ENCODE measurements at regions not wholly inside any gene's neighbourhood (a gene's known extent, or its start where the extent isn't known, plus 50 kb on each side); places are given as distances from the start of the nearest gene placed in this dataset.

DNA sequence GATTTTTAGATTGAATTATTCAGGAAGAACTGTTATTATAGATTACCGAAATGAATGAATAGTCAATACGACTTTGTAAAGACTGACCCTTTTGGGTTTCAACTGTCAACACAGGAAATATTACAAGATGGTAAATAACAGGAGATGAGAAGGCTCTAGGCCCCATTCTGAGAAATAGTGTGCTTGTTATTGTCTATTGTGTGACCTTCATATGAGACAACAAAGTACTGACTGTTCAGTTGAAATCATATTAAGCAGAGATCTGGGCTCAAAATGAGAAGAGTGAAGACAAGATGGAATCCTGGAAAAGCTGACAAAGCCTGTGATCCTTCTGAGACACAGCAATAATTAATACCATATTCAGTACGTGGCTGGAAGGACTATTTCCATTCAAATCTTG is 503.8 kb downstream of the INHBA start:
- no peak overlapping the region for H3K9ac ChIP-seq (ENCODE audit: extremely low read depth, insufficient read length, low read length)
- no peak overlapping the region for H2BK20ac ChIP-seq (ENCODE audit: low read depth, low read length, poor library complexity, severe bottlenecking)
- H4K8ac ChIP-seq (replicated peaks; ENCODE audit: insufficient read length, low read depth, low read length): no peak overlapping the region
- TF ChIP-seq, protein P1, sequence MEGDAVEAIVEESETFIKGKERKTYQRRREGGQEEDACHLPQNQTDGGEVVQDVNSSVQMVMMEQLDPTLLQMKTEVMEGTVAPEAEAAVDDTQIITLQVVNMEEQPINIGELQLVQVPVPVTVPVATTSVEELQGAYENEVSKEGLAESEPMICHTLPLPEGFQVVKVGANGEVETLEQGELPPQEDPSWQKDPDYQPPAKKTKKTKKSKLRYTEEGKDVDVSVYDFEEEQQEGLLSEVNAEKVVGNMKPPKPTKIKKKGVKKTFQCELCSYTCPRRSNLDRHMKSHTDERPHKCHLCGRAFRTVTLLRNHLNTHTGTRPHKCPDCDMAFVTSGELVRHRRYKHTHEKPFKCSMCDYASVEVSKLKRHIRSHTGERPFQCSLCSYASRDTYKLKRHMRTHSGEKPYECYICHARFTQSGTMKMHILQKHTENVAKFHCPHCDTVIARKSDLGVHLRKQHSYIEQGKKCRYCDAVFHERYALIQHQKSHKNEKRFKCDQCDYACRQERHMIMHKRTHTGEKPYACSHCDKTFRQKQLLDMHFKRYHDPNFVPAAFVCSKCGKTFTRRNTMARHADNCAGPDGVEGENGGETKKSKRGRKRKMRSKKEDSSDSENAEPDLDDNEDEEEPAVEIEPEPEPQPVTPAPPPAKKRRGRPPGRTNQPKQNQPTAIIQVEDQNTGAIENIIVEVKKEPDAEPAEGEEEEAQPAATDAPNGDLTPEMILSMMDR (conservative IDR thresholded peaks at IDR 0.05): no peak
- H2BK5ac ChIP-seq (ENCODE audit: insufficient read length, low read length): no peak overlapping the region
- H3K27ac ChIP-seq (ENCODE audit: insufficient read length, low read depth, low read length): no peak overlapping the region
- H3T11ph ChIP-seq (ENCODE audit: low read length): no peak overlapping the region
- no peak overlapping the region for H4K91ac ChIP-seq (ENCODE audit: insufficient read length, low read depth, low read length)
- peaks cover under 1% of the 10 kb centered on the region for H3K23me2 ChIP-seq (ENCODE audit: insufficient read length, low read depth, low read length, poor library complexity, severe bottlenecking)
- no peak overlapping the region for H2BK12ac ChIP-seq (ENCODE audit: insufficient read length, low read depth, low read length)
- H3K4ac ChIP-seq (ENCODE audit: low read depth, low read length): no peak overlapping the region
- H4K5ac ChIP-seq (ENCODE audit: insufficient read length, low read depth, low read length): no peak overlapping the region
- no peaks in the 10 kb centered on the region for H3K9me3 ChIP-seq (ENCODE audit: control insufficient read depth, low read depth, low read length)
- Mint-ChIP-seq H3K27me3 (ENCODE audit: low read depth) (peaks cover 4% of the 10 kb centered on the region; the same call in 1 of the 2 replicates), H3K4me3 (no peak overlapping the region), H3K9me3 (no peaks in the 10 kb centered on the region), H3K36me3 (ENCODE audit: insufficient read depth in 1 of 3, low read depth in 3 of 3) (no peaks in the 10 kb centered on the region), H3K27ac (no peak overlapping the region), H3K4me1 (peaks cover 8% of the 10 kb centered on the region in 2 experiments)
- H3K14ac ChIP-seq (ENCODE audit: insufficient read depth, low read length): no peak overlapping the region
- H3K79me2 ChIP-seq (ENCODE audit: insufficient read depth, low read length): no peaks in the 10 kb centered on the region
- no peak overlapping the region for H2AFZ ChIP-seq (ENCODE audit: low read length)
- no peak overlapping the region for H3K23ac ChIP-seq (ENCODE audit: insufficient read length, low read depth, low read length)
- no peak for DNase-seq
- no peaks in the 10 kb centered on the region for H3K79me1 ChIP-seq (ENCODE audit: insufficient read depth, low read depth, low read length, poor library complexity, severe bottlenecking)
- no peak overlapping the region for H2BK15ac ChIP-seq (ENCODE audit: low read depth, low read length)
- no CpG with 5 or more reads among the region's 3 CpGs for WGBS (ENCODE audit: extremely low coverage, insufficient read length, low lambda C conversion rate)
- H3K4me2 ChIP-seq (ENCODE audit: insufficient read depth, insufficient read length, low read length): no peak overlapping the region
- H3K4me1 ChIP-seq (ENCODE audit: insufficient read depth, low read length): no peaks in the 10 kb centered on the region
- no peaks in the 10 kb centered on the region for H3K27me3 ChIP-seq (ENCODE audit: insufficient read depth, low read length)
- no peaks in the 10 kb centered on the region for H4K20me1 ChIP-seq (ENCODE audit: control insufficient read depth, insufficient read depth, insufficient read length)
- no peak overlapping the region for H2AK5ac ChIP-seq (ENCODE audit: insufficient read length, low read length)
- H3K18ac ChIP-seq (ENCODE audit: insufficient read length, low read depth, low read length): no peak overlapping the region
- no peak overlapping the region for H2BK120ac ChIP-seq (ENCODE audit: low read depth, low read length, poor library complexity, severe bottlenecking)
- H3K56ac ChIP-seq (ENCODE audit: insufficient read length, low read depth, low read length): no peak overlapping the region

Measured in H9 (cell line).